Prostate gland (tissue), 2 donors: ENCODE measurements at regions not wholly inside any gene's neighbourhood (a gene's known extent, or its start where the extent isn't known, plus 50 kb on each side); places are given as distances from the start of the nearest gene placed in this dataset.

ENCODE experiments used
- CTCF ChIP-seq, 4 experiments: fragments of 200-600 bp in 2 of 4; fragments of 450-650 bp in 2 of 4; sonication (generic) in 2 of 4; IDR thresholded peaks; 1 replicate in 3 of 4; 2 replicates in 1 of 4; pipeline ENCODE4 v1.5.1; 2016 to 2019; ENCODE audit warnings: antibody characterized with exemption in 4 of 4, mild to moderate bottlenecking in 2 of 4, moderate library complexity in 2 of 4
- POLR2A ChIP-seq: fragments of 450-650 bp; IDR thresholded peaks from one replicate; pipeline ENCODE4 v1.6.1; 2016; ENCODE audit warnings: antibody characterized with exemption, mild to moderate bottlenecking

- no peak for TF ChIP-seq POLR2A
- TF ChIP-seq CTCF (IDR thresholded peaks at IDR 0.05) = no peak
Measured at GRCh38 chr18:34959989-34960388, 81.2 kb upstream of the MAPRE2 start.
